ENCODE measurements at regions not wholly inside any gene's neighbourhood (a gene's known extent, or its start where the extent isn't known, plus 50 kb on each side); places are given as distances from the start of the nearest gene placed in this dataset.

GRCh38 chr2:146077156-146077555, 1557.2 kb upstream of the ZEB2 start:
- no peak for TF ChIP-seq CTCF (IDR thresholded peaks at IDR 0.05)
- TF ChIP-seq POLR2A (IDR thresholded peaks at IDR 0.05): no peak
- TF ChIP-seq EP300 (IDR thresholded peaks at IDR 0.05): no peak
